ENCODE measurements at regions not wholly inside any gene's neighbourhood (a gene's known extent, or its start where the extent isn't known, plus 50 kb on each side); places are given as distances from the start of the nearest gene placed in this dataset.

DNA sequence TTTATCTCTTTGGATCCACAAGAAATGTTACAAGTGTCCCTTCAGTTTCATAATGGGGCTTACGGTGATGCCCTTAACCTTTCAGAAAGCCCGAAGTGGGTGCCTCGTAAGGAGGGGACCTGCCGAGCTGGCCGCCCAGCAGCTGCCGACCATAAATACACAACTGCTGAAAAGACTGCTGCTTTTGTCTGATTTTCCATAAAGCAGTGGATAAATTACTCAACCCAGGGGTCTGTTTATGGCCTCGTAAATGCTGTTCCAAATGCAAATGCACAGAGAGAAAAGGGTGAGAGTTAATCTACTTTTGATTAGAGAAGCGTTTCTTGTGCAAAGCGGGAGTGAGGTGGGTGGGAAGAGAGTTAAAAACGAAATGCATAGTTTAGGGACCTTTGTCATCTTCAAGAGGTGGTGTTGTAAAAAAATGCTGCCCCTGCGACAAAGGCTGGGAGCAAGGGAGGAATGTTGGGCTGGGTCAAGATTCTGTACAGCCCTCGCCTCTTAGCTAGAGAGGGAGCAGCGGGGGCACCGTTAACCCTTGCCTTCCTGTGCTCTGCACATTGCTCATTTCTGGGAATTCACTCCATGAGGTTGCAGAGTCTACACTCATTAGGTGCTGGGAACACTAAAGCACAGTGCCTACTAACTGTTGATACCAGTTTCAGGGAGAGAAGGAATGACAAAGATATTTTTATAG lies 112.0 kb upstream of the MTHFD1L start:
- TF ChIP-seq, protein P1, sequence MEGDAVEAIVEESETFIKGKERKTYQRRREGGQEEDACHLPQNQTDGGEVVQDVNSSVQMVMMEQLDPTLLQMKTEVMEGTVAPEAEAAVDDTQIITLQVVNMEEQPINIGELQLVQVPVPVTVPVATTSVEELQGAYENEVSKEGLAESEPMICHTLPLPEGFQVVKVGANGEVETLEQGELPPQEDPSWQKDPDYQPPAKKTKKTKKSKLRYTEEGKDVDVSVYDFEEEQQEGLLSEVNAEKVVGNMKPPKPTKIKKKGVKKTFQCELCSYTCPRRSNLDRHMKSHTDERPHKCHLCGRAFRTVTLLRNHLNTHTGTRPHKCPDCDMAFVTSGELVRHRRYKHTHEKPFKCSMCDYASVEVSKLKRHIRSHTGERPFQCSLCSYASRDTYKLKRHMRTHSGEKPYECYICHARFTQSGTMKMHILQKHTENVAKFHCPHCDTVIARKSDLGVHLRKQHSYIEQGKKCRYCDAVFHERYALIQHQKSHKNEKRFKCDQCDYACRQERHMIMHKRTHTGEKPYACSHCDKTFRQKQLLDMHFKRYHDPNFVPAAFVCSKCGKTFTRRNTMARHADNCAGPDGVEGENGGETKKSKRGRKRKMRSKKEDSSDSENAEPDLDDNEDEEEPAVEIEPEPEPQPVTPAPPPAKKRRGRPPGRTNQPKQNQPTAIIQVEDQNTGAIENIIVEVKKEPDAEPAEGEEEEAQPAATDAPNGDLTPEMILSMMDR (IDR thresholded peaks at IDR 0.05) = no peak
- TF ChIP-seq POLR2A (IDR thresholded peaks at IDR 0.05) (no peak), EP300 (IDR thresholded peaks at IDR 0.05) (no peak), POLR2AphosphoS5 (IDR thresholded peaks at IDR 0.05) (no peak)

All from gastroesophageal sphincter (tissue), 3 donors.